MM.1S (cell line): ENCODE measurements at regions not wholly inside any gene's neighbourhood (a gene's known extent, or its start where the extent isn't known, plus 50 kb on each side); places are given as distances from the start of the nearest gene placed in this dataset.

Experiments
- DNase-seq: peaks from one replicate; pipeline ENCODE4 v3.0.0-alpha.2; 2015
- H2AFZ ChIP-seq: fragments of 300-600 bp; sonication (generic); 2 replicates; pipeline ENCODE4 v1.6.0; 2016; ENCODE audit warnings: antibody characterized with exemption, low read length
- H3F3A ChIP-seq: fragments of 300-600 bp; sonication (generic); 2 replicates; pipeline ENCODE4 v1.6.1; 2016; ENCODE audit warnings: mild to moderate bottlenecking, antibody characterized with exemption, low read length, moderate library complexity, mixed read lengths; ENCODE audit not compliant: insufficient read depth
- H3K27ac ChIP-seq: fragments of 300-600 bp; sonication (generic); 2 replicates; pipeline ENCODE4 v1.5.1; 2016; ENCODE audit warnings: mild to moderate bottlenecking, low read length
- H3K27me3 ChIP-seq: fragments of 300-600 bp; sonication (generic); replicated peaks from 2 replicates; pipeline ENCODE4 v1.6.0; 2016; ENCODE audit warnings: low read length; ENCODE audit not compliant: insufficient read depth
- H3K36me3 ChIP-seq: fragments of 300-600 bp; sonication (generic); replicated peaks from 2 replicates; pipeline ENCODE4 v1.6.1; 2016; ENCODE audit warnings: mild to moderate bottlenecking, low read length, mixed read lengths; ENCODE audit not compliant: insufficient read depth
- H3K4me1 ChIP-seq: fragments of 300-600 bp; sonication (generic); 2 replicates; pipeline ENCODE4 v1.6.1; 2016; ENCODE audit warnings: low read length, mixed read lengths
- H3K4me2 ChIP-seq: fragments of 300-600 bp; sonication (generic); 2 replicates; pipeline ENCODE4 v1.6.0; 2016; ENCODE audit warnings: low read depth, low read length
- H3K4me3 ChIP-seq: fragments of 300-600 bp; sonication (generic); 2 replicates; pipeline ENCODE4 v1.5.1; 2016; ENCODE audit warnings: low read length, mixed read lengths
- H3K79me2 ChIP-seq: fragments of 300-600 bp; sonication (generic); 2 replicates; pipeline ENCODE4 v1.6.1; 2016; ENCODE audit warnings: mixed run types, low read length, mixed read lengths
- H3K9ac ChIP-seq: fragments of 300-600 bp; sonication (generic); 2 replicates; pipeline ENCODE4 v1.6.1; 2016; ENCODE audit warnings: low read length, mixed read lengths
- H3K9me2 ChIP-seq: fragments of 300-600 bp; sonication (generic); replicated peaks from 2 replicates; pipeline ENCODE4 v1.6.1; 2016; ENCODE audit warnings: mild to moderate bottlenecking, low read length, mixed read lengths; ENCODE audit not compliant: insufficient read depth
- H3K9me3 ChIP-seq: fragments of 300-600 bp; sonication (generic); replicated peaks from 2 replicates; pipeline ENCODE4 v1.6.1; 2016; ENCODE audit warnings: mild to moderate bottlenecking, low read length, mixed read lengths; ENCODE audit not compliant: insufficient read depth
- H4K20me1 ChIP-seq: fragments of 300-600 bp; sonication (generic); 2 replicates; pipeline ENCODE4 v1.6.1; 2016; ENCODE audit warnings: mild to moderate bottlenecking, low read length, moderate library complexity, mixed read lengths; ENCODE audit not compliant: insufficient read depth
- CTCF ChIP-seq: fragments of 300-600 bp; sonication (generic); IDR thresholded peaks from 2 replicates; pipeline ENCODE4 v1.5.1; 2016; ENCODE audit warnings: antibody characterized with exemption, low read length, mixed read lengths
- EZH2 ChIP-seq: fragments of 300-600 bp; sonication (generic); optimal IDR thresholded peaks from 2 replicates; pipeline ENCODE3; 2017; ENCODE audit warnings: low read depth, mild to moderate bottlenecking, antibody characterized with exemption, low read length, mixed read lengths
- EZH2phosphoT487 ChIP-seq: fragments of 300-600 bp; sonication (generic); IDR thresholded peaks from 2 replicates; pipeline ENCODE4 v1.6.1; 2018; ENCODE audit warnings: antibody characterized with exemption, low read length

GRCh38 chr12:128098730-128099129, 168.2 kb upstream of the TMEM132C start:
- Histone ChIP-seq H3F3A (no peaks in the 10 kb centered on the region), H4K20me1 (no peaks in the 10 kb centered on the region), H3K4me3 (no peak overlapping the region), H3K79me2 (no peaks in the 10 kb centered on the region), H3K4me1 (no peaks in the 10 kb centered on the region), H3K9me2 (no peaks in the 10 kb centered on the region), H3K4me2 (no peak overlapping the region), H3K9me3 (no peaks in the 10 kb centered on the region), H3K27me3 (no peaks in the 10 kb centered on the region), H3K36me3 (no peaks in the 10 kb centered on the region), H3K27ac (no peak overlapping the region), H2AFZ (no peak overlapping the region), H3K9ac (no peak overlapping the region)
- no peak for DNase-seq
- TF ChIP-seq EZH2 (no peak), CTCF (no peak), EZH2phosphoT487 (no peak)

GRCh38 chr12:128103152-128103551, 163.8 kb upstream of the TMEM132C start:
- Histone ChIP-seq H3K9ac (no peak overlapping the region), H4K20me1 (no peaks in the 10 kb centered on the region), H3K4me2 (no peak overlapping the region), H3K27me3 (no peaks in the 10 kb centered on the region), H3K4me3 (no peak overlapping the region), H3K79me2 (no peaks in the 10 kb centered on the region), H3F3A (no peaks in the 10 kb centered on the region), H3K9me3 (no peaks in the 10 kb centered on the region), H3K4me1 (no peaks in the 10 kb centered on the region), H3K9me2 (no peaks in the 10 kb centered on the region), H3K36me3 (no peaks in the 10 kb centered on the region), H3K27ac (no peak overlapping the region), H2AFZ (no peak overlapping the region)
- no peak for DNase-seq
- TF ChIP-seq EZH2 (no peak), CTCF (no peak), EZH2phosphoT487 (no peak)

- H2AFZ ChIP-seq = no peak overlapping the region
- H3K27me3 ChIP-seq = no peaks in the 10 kb centered on the region
- no peaks in the 10 kb centered on the region for H3K9me3 ChIP-seq
- H3K27ac ChIP-seq = no peak overlapping the region
- H3K9ac ChIP-seq = no peak overlapping the region
- DNase-seq = no peak
- H3F3A ChIP-seq = no peaks in the 10 kb centered on the region
- no peaks in the 10 kb centered on the region for H4K20me1 ChIP-seq
- H3K4me3 ChIP-seq = no peak overlapping the region
- no peaks in the 10 kb centered on the region for H3K4me1 ChIP-seq
- TF ChIP-seq EZH2 = no peak
- TF ChIP-seq CTCF = no peak
- no peak for TF ChIP-seq EZH2phosphoT487
- no peak overlapping the region for H3K4me2 ChIP-seq
- no peaks in the 10 kb centered on the region for H3K36me3 ChIP-seq
- no peaks in the 10 kb centered on the region for H3K79me2 ChIP-seq
- H3K9me2 ChIP-seq = no peaks in the 10 kb centered on the region
Observed at GRCh38 chr12:128109236-128109635, 157.7 kb upstream of the TMEM132C start.

GRCh38 chr12:128109636-128110035, 157.3 kb upstream of the TMEM132C start:
- H4K20me1 ChIP-seq = no peaks in the 10 kb centered on the region
- H3K79me2 ChIP-seq = no peaks in the 10 kb centered on the region
- no peaks in the 10 kb centered on the region for H3K4me1 ChIP-seq
- no peaks in the 10 kb centered on the region for H3K9me3 ChIP-seq
- no peak overlapping the region for H2AFZ ChIP-seq
- H3K9ac ChIP-seq = no peak overlapping the region
- H3F3A ChIP-seq = no peaks in the 10 kb centered on the region
- no peak for DNase-seq
- H3K4me2 ChIP-seq = no peak overlapping the region
- no peaks in the 10 kb centered on the region for H3K9me2 ChIP-seq
- TF ChIP-seq EZH2phosphoT487 (no peak), CTCF (no peak), EZH2 (no peak)
- H3K27ac ChIP-seq = no peak overlapping the region
- no peaks in the 10 kb centered on the region for H3K27me3 ChIP-seq
- no peaks in the 10 kb centered on the region for H3K36me3 ChIP-seq
- H3K4me3 ChIP-seq = no peak overlapping the region
